Stimulated activated CD4-positive, alpha-beta T cell treated with anti-CD3 and anti-CD28 coated beads, Interleukin-4, amount 100 ng/mL, for 24 hours (primary cell): ENCODE measurements at regions not wholly inside any gene's neighbourhood (a gene's known extent, or its start where the extent isn't known, plus 50 kb on each side); places are given as distances from the start of the nearest gene placed in this dataset.

ENCODE experiments used
- DNase-seq: peaks from one replicate; pipeline ENCODE4 v3.0.0-alpha.2; 2020

DNA sequence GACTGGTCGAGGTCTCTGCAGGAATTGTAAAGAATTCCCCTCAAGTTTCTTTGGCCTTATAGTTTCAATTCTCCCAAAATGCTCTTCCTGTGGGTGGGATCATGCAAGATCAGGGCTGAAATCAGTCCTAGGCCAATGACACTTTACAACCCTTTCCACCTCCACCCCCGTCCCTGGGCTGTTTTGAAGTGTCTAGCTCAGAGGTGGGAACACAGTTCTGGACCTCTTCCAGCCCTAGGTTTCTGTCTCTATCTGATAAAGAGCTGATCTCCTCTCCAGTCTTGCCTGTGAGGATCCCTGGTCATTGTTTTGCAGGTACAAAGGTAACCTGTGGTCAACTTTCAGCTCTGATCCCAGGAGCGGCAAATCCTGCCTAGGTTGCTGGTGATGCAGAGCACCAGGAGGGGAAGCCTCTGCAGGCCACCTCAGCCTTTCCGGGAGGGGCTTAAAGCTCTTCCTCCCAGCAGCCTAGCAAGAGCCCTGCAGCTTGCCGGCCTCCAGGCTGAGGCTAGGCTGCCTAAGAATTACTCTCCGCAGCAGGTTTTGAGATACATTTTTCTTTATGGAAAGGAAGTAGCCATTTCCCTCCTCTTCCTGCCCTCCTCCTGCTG lies 69.8 kb upstream of the WIPF1 start:
- no peak for DNase-seq

DNA sequence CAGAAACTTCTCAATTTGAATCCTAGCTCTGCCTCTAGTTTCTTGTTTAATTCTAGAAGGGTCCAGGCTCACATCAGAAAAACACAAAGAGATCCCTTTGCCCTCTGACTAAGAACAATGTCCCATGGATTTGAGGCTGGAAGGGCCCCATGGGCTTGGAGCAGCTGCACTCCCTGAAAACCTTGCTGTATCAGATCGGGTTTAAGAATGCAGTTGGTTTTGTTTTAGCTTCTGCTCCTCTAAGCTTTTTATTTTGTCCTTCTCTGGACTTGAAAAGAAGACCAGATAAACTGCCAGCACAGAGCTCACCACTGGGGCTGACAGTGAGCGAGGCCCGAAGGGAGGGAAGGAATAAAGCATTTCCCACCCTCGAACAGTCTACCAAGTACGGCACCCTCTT lies 69.2 kb upstream of the WIPF1 start:
- no peak for DNase-seq

DNA sequence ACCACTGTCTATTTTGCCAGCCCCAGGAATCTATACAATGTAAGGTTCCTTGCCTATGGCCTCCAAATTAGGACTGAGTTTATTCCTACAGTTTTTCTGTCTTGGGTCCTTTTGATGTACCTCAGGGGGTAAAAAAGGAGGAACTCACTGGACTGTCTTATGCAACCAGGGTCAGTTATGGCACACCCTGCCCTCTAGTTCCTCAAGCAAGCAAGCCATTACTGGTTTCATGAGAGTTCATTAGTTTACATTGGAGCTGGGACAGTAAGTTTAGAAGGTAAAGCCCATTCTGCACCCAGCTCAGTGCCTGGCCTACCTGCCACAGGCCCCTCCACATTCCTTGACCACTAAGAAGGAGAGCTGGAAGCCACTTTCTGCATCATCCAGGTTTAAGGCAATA lies 68.7 kb upstream of the WIPF1 start:
- no peak for DNase-seq

DNA sequence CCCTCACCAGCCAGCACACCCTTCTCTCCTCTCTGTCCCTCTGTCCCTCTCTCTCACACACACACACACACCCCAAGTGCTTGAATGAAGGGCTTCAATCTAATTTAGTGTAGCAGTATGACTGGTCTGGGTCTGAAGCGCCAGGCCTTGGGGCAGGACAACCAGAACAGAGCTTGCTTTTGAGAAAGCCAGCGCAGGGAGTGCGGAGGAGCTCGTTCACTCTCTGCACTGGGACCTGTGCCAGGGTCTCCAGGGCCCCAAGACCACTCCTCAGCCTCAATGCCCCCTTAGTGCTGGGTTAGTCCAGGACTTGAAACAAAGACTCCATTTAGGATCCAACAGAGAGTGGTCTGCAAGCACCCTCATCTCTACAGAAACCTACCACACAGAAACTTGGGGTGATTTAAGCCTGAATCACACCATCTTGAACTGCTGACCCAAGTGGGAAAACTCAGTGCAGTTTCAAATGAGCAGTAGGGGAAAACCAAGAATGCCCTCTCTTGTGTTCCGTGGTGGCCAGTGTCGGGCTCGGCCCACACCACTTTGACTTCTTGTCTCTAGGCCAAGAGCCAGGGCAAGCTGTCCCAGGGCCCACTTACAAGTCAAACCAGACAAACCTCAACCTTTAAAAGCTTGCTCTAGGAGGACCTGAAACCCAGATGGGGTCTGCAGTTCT lies 66.6 kb upstream of the WIPF1 start:
- no peak for DNase-seq

DNA sequence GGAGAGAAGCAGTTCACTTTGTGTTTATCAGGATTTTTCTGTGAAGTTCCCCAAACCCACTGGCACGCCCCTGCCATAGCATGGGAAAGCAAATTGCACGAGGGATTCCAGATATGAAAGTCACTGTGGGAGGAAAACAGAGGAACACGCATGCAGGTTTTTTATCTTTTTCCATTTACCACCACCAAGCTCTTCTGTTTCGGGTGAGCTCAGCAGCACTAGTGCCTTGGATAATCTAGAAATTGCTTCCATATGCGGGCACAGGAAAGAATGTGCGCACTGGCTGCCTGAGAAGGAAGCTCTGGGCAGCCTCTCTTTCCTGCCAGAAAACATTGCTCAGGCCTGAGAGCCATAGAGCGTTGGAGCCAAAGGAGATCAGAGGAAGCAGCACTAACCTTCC lies 65.9 kb upstream of the WIPF1 start:
- no peak for DNase-seq

DNA sequence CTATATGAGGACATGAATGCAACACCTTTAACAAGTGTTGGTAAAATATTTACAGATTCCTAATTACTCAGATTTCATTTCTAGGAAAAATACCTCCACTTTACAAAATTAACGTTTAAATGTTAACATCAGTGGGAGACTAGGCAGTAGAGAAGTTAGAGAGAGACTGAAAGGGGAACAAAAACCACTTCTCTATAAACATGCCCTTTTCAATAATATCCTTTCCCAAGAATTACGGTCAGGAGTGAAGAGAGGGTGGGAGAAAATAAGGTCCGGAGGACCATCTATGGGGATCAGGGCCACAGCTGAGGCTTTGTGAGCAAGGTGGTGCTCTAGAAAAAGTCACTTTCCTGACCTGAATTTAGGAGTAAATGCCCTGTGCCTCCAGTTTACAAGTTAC lies 65.3 kb upstream of the WIPF1 start:
- no peak for DNase-seq

- no peak for DNase-seq
Observed at GRCh38 chr2:174662459-174662858, 64.9 kb upstream of the WIPF1 start.

DNA sequence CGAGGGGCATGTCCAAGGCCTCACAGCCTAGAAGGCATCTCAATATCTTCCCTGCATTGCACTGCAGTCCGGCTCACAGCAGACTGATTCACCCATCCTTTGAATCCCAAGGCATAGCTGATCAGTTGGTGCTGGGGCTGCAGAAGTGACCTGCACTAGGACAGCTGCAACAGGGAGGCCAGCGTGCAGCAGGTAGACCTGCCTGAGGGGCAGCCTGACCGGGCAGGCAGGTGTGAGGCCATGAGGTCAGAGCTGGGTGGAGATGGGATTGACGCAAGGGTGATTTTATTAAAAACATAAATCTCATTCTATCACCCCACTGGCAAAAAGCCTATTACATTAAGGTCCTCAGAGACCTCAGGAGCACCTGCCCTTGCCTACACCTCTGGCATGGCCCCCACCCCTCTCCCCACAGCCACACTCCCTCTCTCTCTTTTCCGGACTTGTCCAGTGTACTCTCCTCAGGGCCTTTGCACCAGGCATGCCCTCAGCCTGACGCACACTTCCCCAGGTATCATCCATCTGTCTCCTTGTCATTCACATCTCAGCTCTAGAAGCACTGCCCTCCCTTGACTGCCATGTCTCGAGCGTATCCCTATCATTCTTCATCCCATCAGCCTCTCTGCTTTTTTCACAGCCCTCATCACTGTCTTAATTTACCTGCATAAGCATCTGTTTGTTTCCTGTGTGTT lies 63.5 kb upstream of the WIPF1 start:
- DNase-seq: no peak

DNA sequence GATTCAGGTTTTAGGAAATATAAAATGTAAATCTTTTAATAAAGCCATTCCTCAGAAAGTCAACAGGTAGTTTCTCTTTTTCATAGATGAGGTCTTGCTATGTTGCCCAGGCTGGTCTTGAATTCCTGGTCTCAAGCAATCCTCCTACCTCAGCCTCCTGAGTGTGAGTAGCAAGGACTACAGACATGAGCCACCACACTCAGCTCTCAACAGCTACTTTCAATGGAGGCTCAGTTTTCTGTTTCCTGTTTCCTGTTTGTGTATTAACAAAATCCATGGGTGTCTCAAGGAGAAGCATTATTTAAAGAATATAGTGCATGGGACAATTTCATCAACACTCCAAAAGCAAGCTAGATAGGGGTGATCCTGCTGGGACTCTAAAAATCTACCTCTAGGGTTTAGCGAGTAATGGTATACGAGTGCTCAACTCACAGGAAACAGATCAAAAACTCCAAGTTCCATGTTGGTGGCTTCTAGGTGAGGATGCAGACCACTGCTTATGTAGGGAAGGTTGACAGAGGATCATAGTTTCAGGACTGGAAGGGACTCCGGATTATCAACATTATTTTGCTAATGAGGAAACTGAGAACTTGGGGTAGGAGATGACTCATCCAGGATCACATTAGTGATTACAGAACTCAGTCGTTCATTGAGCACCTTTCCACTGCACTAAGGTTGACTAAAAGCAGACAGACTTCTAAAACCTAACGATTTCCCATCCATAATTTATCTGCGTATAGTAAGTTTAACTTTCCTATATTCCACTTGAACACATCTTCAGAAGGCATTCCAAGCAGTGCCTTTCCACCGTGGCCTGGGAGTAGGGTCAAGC lies 61.7 kb upstream of the WIPF1 start:
- no peak for DNase-seq

DNA sequence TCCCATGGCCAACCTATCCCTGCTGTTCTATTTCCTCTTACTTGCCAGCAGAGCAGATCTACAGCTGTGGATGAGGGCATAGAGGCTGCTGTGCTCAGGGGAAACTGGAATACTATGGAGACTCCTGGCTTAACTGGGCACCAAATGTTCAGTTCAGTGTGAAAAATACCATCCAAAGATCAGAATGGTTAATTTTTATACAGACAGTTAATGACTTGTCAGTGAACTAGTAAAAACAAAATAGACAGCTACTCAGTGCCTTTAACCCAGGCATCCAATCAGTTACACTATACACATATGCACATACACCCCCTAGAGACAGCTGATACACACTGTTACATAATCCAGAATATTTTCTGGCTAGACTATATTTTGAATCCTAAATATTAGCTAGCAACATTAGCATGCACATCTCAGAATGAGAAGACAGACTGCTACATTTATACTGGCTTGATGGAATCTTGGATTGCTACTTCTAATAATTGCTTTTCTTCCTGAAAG lies 59.1 kb upstream of the WIPF1 start:
- DNase-seq: no peak

- DNase-seq: no peak
Observed at GRCh38 chr2:174656035-174656434, 58.4 kb upstream of the WIPF1 start.

GRCh38 chr2:174654419-174654941 lies 56.9 kb upstream of the WIPF1 start:
- DNase-seq: no peak

DNA sequence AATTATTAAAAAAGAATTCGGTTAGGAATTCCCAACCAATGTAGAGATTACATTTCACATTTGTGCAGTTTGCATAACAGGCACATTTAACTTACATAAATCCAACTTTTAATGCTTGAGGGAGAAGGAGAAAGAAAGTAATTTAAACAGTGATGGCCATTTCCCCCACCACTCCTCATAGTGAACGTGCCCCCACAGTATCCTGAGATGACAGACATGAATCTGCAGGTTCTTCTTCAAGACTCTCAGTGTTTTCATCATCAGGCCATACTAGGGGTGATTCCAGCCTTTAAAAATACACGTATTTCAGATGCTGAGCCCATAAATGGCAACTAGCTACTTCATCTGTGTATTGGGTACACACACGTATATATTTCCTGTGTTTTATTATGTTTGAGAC lies 51.3 kb upstream of the WIPF1 start:
- DNase-seq: no peak
